ENCODE measurements at regions not wholly inside any gene's neighbourhood (a gene's known extent, or its start where the extent isn't known, plus 50 kb on each side); places are given as distances from the start of the nearest gene placed in this dataset.

GRCh38 chr16:5903832-5904231, 806.2 kb upstream of the EEF2KMT start:
- TF ChIP-seq CREB1 (IDR thresholded peaks at IDR 0.05; ENCODE audit: low read depth): no peak
- no peak for TF ChIP-seq ZBTB7A (IDR thresholded peaks at IDR 0.05; ENCODE audit: low read depth)
- no peak for TF ChIP-seq TAF1 (IDR thresholded peaks at IDR 0.05; ENCODE audit: low read depth)
- no peak for TF ChIP-seq REST (IDR thresholded peaks at IDR 0.05; ENCODE audit: low read depth)

Measured in Ishikawa (cell line).